ENCODE measurements at regions not wholly inside any gene's neighbourhood (a gene's known extent, or its start where the extent isn't known, plus 50 kb on each side); places are given as distances from the start of the nearest gene placed in this dataset.

DNA sequence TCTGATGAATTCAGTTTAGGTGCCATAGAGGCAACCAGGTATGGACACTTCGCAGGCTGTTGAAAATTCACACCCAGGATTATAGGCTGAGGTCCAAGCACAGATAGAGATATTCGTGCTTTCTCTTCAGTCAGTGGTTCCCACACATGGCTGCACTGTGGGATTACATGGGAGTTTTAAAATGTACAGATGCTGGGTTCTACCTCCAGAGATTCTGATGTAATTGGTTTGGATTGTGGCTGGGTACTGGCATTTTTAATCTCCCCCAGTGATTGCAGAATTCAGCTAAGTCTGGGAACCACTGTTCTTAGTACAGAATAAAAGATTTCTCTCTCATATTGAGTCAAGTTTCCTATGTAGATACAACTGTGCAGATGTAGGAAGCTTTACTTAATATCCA, 91.6 kb downstream of the FOXB1 start:
- DNase-seq (ENCODE audit: low read depth): peak; percentile 67

DNA sequence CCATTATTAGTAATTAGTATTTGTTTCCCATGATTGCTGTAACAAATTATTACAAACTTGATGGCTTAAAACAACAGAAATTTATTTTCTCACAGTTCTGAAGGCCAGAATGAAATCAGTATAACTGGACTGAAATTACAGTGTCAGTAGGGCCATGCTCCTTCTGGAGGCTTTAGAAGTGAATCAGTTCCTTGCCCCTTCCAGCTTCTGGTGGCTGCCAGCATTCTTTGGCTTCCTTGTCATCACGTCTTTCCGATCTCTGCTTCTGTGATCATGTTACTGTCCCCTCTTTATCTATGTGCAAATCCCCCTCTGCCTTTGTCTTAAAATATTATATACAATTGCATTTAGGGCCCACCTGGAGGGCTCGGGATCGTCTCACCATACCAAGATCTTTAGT, 92.0 kb downstream of the FOXB1 start:
- DNase-seq (ENCODE audit: low read depth): peak; percentile 24

DNA sequence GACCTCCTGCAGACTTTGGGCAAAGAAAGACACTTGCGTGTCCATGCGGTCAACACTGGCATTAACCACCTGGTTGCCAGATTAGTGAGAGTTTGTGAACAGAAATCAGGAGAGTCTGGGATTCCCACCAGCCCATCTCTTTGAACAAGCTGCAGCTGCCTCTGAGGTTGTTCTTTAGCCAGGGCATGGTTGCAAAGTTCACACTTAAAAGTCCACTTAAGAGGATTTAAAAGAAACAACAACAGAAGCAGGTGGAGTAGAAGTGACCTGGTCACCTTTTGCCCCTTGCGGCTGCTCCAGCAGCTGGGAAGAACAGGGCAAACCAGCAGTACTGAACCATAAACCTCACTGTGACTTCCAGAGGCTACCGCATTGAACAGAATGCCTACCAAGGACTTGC, 97.3 kb downstream of the FOXB1 start:
- DNase-seq (ENCODE audit: low read depth): no peak

DNA sequence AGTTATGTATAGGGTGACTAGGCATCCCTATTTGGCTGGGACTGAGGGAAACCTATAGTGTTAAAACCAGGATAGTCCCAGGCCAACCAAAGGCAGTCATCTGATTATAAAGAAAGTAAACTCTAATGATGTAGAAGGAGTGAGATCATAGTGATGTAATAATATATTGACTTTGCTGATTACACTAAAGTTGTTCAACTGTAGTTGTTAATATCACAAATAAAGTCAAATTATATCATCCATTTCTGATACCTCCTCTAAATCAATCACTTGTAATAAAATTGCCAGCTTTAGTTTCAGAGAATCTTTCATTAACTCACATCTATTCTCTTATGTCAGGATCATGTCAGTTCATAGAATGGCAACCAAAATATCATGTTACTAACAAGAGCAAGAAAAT, 98.6 kb downstream of the FOXB1 start:
- DNase-seq (ENCODE audit: low read depth): no peak

DNA sequence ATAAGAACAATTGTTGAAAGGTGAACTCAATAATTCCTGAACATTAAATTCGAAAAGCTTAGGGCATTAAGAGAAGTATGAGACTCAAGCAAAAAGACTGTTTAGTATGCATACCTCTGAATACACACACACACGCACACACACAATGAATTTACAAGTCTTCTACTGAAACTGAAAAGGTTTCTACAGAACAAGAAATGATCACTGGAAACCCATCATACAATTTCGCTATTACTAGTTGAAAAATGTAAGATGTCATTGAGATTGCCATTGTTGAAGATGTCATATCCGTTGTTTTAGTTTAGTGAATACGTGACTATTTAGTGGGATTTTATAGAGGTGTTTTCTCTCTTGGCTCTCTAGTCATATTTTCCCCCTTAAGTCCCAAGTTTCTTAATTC, 106.8 kb downstream of the FOXB1 start:
- DNase-seq (ENCODE audit: low read depth): no peak

DNA sequence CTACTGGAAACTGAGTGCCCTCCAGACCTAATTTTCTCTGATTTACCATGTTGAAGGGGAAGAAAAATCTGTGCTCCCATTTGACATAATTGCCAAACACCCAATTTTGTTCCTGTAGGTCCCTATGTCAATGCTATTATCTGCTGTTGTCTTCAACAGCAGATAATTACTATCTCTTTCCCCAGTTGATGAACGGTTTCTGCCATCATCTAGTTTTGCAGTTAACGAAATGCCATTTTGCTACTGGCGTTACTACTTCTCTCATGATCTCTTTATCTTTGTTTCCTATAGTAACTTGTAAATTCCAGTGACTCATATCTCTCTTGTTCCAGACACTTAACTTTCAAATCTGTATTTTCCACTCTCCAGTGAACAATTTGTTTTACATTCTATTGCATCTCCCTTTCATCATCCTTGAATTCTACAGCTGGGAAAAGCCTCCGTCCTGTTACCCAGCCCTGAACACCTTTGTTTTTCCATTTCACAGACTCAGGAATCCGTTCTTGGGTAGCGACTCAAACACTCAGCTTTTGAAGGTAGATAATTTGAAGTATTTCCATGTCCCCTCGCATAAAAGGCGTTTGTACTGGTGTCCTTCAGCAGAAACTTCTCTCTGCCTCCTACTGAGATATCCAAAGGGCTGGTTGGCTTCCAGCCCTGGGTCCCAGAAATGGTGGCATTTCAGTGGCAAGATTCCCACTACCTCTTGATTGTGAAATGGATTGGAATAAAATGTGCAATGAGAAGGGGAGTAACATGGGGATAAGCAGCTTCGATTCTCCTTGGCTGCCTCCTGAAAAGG, 111.7 kb downstream of the FOXB1 start:
- DNase-seq (ENCODE audit: low read depth): peak; percentile 58

DNA sequence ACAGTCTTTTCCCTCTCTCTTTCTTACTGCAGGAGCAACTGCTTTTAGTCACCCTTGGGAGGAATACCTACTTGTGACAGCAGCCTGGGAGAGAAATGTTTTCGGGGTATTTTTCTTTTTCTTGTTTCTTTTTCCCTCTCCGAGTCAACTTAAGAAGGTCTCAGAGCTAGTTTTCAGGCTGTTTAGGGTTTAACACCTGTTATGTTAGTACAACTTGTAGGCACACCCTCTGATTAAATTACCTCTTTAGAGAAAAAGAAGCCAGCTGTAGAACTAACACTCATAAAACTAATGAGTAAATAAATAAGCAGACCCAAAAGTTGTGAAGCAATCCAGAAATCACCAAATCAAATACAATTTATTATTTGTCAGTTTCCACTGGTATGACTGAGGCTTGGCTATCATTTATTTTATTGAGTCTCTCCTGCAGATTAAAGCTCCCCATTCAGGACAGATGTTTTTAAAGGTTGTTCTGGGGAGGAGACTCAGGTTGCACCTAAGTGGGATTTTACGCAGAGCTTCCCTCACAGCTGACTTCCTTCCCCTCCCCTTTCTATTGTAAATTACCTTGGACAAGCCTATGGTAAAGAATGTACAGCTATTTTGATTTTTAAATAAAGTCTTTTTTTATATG, 112.5 kb downstream of the FOXB1 start:
- DNase-seq (ENCODE audit: low read depth): no peak

DNA sequence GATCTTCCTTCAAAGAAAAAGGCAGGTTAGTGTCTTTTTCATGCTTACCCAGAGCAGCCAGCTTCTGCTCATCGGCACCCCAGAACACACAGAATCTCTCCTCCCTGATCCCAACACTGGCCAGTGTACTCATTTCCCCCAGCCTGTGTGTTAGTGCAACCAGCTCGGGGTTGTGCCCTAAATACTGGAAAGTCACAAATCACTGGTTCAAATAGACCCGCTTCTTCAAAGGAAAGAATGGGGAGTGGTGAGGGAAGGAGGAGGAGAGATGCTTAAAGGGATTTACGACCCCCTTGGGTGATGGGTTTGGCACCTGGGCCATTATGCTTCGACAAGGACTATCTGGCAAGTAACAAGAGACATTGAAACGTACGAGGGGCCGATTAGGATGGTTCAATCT, 114.0 kb downstream of the FOXB1 start:
- DNase-seq (ENCODE audit: low read depth): no peak

DNA sequence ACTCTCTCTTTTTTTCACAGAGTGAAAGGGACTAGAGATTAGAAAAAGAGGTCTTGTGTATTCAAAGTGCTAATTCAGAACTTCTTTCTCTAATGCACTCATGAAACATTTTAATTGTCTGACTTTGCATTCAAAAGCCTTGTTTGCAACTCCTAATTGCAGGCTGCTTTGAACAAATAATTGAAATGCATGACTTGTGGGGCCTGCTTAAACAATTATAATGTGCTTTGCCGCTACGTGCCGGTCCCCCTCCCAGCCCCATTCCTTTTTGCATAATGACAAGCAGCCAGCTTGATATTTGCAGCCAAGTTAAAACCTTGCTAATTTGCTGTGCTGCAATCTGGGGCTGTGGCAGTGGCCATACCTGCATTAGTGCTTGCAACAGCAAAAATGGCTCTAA, 114.5 kb downstream of the FOXB1 start:
- no peak for DNase-seq (ENCODE audit: low read depth)

DNA sequence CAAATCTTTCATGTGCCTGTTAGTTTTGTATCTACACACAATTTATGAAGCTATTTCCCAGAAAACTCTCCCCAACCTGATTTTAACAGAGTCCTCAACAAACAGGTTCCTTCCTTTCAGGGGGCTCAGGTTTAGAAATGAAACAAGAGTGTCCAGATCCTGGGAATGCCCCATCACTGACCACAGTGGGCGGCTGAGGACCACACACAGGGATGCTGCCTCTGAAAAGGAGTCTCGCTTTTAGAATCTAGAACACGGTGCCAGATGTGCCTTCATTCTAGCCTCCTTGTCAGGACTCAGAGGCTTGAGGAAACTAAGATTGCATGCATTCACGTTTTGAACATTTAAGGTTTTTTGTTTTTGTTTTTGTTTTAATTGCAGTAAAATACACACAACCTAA, 115.0 kb downstream of the FOXB1 start:
- no peak for DNase-seq (ENCODE audit: low read depth)

DNA sequence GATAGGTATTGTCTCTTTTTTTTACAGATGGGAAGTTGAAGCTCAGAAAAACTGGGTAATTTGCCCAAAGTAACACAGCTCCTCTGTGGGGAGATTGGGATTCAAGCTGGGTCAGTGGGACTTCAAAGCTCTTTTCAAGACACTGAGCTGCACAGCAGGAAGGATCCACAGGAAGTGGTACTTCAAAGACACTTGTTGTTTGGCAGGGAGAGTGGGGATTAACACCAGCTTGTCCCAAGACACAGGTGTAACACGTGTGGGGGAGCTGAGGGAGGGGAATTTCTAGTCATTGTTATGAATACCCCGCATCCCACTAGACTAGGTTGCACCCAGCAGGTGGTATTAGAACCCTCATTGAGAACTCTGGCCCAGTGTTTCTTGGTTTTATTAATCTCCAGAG, 116.0 kb downstream of the FOXB1 start:
- DNase-seq (ENCODE audit: low read depth): no peak

DNA sequence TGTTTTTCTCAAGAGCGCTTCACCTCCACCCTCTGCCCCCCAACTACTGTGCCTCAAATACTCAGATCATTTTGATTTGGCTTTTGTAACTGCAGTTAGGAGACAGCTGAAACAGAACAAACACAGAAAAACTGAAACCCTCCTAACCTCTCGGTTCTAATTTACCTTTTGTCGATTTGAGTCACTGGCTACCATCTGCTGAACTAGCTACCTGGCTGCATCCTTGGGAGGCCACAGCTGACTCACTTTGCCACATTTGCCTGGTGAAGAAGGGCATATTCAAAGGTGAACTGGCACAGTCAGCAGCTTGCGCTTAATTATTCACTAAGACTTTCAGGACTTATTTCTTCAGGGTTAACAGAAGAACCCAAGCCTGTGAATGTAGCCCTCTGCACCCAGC, 117.7 kb downstream of the FOXB1 start:
- DNase-seq (ENCODE audit: low read depth): no peak

DNA sequence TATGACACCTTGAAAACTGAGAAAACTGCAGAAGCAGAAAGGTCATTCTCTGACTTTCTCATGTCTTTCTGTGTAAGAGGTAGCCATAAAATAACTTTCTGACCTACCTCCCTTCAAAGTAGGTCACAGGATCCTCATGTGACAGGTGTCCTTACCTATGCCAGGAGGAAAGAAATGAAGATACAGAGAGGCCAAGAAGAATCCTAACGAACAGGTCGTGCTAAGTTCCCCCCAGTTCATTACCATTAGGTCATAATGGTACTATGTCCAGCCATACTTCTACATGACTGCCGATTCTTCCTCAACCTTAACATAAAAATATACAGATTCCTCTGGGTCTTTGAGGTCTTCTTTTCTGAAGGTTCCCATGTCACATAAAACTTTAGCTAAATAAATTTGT, 118.6 kb downstream of the FOXB1 start:
- no peak for DNase-seq (ENCODE audit: low read depth)

DNA sequence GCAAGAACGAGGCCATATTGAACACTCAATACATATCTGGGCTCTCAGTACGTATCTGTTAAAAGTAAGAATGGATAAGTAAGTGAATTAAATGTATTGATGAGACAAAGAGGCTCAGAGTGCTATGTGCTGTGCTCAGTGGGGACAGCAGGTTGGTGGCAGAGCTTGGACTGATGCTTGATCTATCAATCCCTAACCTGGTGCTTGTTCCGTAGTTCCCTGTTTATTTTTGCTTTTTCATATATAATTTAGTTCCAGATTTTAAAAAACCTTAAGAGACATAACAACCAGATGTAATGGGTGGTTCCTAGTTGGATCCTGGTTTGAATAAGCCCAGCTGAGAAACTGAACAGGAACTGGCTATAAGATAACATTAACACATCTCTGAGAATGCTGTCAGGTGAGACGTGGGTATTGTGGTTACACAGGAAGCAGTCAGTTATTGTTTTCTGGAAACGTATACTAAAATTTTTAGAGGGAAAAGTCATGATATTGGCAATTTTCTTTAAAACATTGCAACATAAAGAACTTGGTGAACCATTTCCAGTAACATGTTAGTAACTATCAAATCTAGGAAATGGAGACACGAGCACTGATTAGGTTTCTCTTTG, 120.5 kb downstream of the FOXB1 start:
- DNase-seq (ENCODE audit: low read depth): no peak

DNA sequence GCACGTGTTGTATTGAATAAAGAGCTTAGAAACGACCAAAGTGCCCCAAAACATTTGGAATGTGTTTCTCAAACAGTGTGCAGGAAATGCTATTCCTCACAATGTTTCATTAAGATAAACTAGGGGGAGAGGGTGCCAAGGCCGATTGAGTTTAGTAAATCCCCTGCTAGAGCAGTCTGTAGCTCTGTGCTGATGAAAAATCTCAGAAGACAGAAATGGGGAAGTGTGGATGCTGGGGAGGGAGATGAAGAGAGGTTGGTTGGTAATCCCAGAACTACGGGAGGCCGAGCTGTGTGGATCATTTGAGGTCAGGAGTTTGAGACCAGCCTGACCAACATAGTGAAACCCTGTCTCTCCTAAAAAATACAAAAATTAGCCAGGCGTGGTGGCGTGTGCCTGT, 121.2 kb downstream of the FOXB1 start:
- no peak for DNase-seq (ENCODE audit: low read depth)

DNA sequence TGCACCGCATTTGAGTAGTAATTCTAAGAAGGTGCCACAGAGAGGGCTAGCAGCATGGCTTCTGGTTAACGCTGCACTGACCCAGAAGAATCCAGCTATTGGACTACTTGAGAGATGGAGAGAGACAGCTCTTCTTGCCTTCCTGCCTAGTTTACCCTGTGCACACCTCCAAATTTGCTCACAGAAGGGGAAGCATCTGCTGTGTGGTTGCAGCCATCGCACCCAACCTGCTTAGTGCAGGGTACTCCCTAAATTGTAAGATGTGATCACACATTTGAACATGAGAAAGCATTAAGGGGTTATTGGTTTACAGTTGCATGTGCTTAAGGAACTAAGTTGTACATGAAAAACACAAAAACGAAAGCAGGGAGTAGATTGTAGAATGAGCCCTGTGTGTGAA, 122.1 kb downstream of the FOXB1 start:
- DNase-seq (ENCODE audit: low read depth): no peak

DNA sequence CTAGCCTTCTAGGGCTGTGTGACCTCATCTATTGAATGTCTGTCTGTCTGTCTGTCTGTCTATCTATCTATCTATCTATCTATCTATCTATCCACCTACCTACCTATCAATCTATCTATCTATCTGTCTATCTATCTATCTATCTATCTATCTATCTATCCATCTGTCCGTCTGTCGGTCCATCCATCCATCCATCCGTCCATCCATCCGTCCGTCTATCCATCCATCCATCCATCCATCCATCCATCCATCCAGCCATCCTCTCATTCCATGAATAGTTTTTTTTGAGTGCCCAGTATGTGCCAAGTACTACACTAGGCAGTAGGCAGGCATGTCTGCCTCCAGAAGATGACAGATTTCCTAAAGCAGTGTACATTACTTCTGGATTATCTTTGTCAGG, 122.5 kb downstream of the FOXB1 start:
- DNase-seq (ENCODE audit: low read depth): no peak

DNA sequence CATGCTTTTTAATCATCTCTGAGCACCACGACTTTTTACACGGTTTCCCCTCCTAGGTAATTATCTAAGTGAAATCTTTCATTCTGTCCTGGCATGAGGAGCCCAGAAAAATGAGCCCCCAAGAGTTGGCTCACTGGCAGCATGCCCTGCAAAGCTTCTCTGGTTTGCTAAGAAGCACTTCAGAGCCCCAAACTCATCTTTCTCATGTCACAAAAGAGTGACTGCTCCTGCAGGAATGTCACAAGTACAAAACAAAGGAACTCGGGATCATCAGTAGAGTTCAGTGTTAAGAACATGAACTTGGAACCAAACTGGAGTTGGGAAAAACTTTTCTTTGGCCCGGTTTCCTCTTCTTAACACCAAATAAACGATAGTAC, 123.9 kb downstream of the FOXB1 start:
- peak; percentile 27 for DNase-seq (ENCODE audit: low read depth)

DNA sequence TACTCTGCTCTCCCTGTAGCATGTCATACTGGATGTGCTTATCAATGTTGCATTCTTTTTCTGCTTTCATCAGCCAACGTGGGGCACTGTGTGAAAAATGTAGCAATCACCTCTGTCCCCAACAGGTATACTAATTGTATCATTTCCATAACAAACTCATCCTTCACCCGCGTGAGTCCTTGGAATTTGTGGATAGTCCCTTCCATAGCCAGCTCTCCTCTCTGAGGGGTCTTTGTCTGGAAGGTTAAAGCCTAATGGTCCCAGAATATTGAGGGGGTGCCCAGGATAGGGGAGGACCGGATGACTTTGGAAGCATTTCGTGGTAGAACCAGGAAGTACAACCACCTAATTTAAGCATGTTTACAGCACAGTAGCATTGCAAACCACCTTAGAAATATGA, 124.6 kb downstream of the FOXB1 start:
- DNase-seq (ENCODE audit: low read depth): no peak

DNA sequence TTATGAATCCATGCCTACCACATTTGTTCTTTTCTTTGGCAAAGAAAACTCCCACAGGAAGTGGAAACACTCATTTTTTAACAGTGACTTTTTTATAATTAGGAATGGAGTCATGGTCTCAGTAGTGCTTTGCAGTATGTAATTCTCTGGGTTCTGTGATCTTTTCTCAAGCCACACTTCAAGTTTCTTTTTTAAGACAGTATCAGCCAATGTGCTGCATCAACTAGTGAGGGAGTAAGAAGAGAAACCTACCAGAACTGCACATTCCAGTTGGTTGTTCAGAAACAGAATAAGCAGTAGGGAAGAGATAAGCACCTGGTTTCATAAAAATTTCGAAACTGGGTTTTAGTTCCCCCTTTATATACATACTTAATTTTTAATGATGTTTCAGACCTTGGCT, 126.3 kb downstream of the FOXB1 start:
- no peak for DNase-seq (ENCODE audit: low read depth)

DNA sequence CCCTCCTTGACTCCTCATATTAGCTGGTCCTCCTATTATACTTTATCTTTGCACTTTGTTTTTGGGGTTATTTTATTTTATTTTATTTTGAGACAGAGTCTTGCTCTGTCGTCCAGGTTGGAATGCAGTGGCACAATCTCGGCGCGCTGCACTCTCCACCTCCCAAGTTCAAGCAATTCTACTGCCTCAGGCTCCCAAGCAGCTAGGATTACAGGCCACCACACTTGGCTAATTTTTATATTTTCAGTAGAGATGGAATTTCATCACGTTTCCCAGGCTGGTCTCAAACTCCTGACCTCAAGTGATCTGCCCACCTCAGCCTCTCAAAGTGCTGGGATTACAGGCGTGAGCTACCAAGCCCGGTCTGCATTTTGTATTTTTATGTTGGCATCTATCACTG, 126.7 kb downstream of the FOXB1 start:
- DNase-seq (ENCODE audit: low read depth): no peak

DNA sequence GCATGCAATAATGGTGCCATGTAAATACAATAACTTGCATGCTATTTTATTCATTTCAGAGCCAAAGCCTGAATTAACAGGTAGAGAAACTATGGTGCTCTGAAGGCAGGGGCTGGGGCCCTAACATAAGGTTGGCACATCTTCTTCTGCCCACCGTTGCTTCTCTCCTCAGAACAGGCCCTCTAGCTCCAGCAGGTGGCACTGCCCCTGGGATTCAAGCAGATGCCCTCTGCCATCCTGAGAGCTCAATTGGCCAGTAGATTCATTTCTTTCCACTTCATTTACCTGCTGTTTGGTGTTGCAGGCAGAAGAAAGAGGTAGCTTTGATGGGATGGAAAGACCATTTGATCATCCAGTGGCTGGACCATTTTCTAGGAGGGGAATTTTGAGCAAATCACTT, 130.5 kb downstream of the FOXB1 start:
- DNase-seq (ENCODE audit: low read depth): no peak

DNA sequence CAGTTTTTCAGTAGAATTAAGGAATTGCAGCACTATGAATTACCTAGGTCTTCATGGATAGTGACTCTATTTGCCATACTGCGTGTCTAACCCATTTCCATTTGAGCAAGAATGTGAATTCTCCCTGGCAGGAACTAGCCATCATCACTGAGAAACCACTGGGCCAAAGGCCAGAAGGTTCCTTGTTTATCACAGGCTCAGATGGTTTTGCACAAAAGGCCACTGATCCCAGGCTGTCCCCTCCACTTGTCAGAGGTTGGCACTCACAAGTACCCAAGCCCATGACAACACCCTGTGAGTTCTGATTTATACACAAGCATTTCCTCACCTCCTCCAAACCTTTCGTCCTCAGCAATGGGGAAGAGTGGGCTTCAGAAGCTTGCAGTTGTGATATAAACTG, 131.8 kb downstream of the FOXB1 start:
- no peak for DNase-seq (ENCODE audit: low read depth)

Measured in amniotic epithelial cell (primary cell).